C4-2B (cell line): ENCODE measurements at regions not wholly inside any gene's neighbourhood (a gene's known extent, or its start where the extent isn't known, plus 50 kb on each side); places are given as distances from the start of the nearest gene placed in this dataset.

ENCODE experiments used
- ZFX ChIP-seq: fragments of 450-650 bp; IDR thresholded peaks from 2 replicates; pipeline ENCODE4 v1.6.1; 2017
- TF ChIP-seq, protein P1 (sequence below): fragments of 450-650 bp; conservative IDR thresholded peaks from 2 replicates; pipeline ENCODE4 v1.5.1; 2017; ENCODE audit warnings: mild to moderate bottlenecking

DNA sequence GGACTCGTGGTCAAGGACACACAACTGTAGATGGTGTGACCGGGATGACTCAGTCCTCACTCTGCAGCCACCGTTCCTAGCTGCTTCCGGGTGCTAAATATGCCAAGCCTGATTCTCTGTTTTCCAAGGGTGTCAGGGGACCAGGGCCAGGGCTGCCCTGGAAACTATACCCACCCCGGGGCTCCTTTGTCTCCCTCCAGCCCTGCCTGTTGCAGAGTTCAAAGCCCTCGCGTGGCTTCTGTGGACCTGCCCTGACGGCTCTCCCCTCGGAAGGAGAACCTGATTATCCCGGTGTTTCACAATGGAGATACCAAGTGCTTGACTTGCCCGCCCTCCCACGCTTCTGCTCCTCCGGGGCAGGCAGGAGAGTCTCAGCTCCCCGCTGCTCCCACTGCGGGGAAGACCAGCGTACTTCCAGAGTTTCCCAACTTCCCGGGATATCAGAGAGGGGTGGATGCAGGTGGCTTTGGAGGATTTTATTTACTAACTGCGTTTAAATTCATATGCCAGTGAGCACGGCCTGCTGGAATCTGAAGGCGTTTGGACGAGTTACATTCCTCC, 125.0 kb downstream of the ASB7 start:
- TF ChIP-seq, protein P1, sequence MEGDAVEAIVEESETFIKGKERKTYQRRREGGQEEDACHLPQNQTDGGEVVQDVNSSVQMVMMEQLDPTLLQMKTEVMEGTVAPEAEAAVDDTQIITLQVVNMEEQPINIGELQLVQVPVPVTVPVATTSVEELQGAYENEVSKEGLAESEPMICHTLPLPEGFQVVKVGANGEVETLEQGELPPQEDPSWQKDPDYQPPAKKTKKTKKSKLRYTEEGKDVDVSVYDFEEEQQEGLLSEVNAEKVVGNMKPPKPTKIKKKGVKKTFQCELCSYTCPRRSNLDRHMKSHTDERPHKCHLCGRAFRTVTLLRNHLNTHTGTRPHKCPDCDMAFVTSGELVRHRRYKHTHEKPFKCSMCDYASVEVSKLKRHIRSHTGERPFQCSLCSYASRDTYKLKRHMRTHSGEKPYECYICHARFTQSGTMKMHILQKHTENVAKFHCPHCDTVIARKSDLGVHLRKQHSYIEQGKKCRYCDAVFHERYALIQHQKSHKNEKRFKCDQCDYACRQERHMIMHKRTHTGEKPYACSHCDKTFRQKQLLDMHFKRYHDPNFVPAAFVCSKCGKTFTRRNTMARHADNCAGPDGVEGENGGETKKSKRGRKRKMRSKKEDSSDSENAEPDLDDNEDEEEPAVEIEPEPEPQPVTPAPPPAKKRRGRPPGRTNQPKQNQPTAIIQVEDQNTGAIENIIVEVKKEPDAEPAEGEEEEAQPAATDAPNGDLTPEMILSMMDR, result no peak
- TF ChIP-seq ZFX, result no peak
